ENCODE measurements at regions not wholly inside any gene's neighbourhood (a gene's known extent, or its start where the extent isn't known, plus 50 kb on each side); places are given as distances from the start of the nearest gene placed in this dataset.

DNA sequence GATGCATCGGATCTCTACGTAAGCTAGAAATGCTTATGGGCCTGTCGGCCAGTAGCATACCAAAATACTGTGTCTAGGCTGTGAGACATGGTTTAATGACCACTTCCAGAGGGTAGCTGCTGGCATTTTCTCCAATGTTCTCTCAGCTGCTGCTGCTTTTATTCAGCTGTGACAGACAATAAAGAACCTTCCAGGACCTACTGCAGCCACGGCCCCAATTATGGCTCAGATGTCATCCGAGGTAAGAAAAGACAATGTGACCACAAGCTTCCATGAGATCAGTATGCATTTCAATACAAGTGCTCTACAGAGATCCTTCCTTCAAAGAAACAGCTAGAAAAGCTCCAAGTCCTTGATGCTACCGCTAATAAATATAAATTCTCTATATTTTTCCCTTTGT is 256.2 kb downstream of the SDHAF3 start:
- no peak overlapping the region for H3K27ac ChIP-seq (replicated peaks)
- H3K4me1 ChIP-seq, result no peaks in the 10 kb centered on the region
- no peaks in the 10 kb centered on the region for H3K27me3 ChIP-seq (ENCODE audit: low read depth)
- H3K9me3 ChIP-seq (replicated peaks), result peaks cover 3% of the 10 kb centered on the region
- no peak for DNase-seq
- no peaks in the 10 kb centered on the region for H3K36me3 ChIP-seq
- no peak overlapping the region for H3K4me3 ChIP-seq
- intact Hi-C loops (cut with micrococcal nuclease), result no loop called here
- TF ChIP-seq, protein P1, sequence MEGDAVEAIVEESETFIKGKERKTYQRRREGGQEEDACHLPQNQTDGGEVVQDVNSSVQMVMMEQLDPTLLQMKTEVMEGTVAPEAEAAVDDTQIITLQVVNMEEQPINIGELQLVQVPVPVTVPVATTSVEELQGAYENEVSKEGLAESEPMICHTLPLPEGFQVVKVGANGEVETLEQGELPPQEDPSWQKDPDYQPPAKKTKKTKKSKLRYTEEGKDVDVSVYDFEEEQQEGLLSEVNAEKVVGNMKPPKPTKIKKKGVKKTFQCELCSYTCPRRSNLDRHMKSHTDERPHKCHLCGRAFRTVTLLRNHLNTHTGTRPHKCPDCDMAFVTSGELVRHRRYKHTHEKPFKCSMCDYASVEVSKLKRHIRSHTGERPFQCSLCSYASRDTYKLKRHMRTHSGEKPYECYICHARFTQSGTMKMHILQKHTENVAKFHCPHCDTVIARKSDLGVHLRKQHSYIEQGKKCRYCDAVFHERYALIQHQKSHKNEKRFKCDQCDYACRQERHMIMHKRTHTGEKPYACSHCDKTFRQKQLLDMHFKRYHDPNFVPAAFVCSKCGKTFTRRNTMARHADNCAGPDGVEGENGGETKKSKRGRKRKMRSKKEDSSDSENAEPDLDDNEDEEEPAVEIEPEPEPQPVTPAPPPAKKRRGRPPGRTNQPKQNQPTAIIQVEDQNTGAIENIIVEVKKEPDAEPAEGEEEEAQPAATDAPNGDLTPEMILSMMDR (IDR thresholded peaks at IDR 0.05; ENCODE audit: borderline replicate concordance), result no peak

DNA sequence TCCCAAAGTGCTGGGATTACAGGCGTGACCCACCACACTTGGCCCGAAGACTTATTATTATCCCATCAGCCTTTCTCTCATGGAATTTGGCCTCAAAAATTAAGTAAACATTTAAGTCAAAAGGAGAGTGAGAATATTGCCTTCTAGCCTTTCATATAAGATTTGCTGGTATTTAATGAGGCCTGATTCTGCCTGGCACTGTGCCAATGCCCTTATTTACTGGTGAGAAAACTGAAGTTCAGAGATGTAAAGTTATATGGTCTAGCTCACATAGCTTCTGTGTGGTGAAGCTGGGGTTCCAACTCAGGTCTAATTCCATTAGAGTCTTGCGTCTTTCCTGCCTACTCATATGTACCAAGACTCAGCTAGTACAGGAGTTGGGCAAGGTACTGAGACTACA is 260.2 kb downstream of the SDHAF3 start:
- TF ChIP-seq, protein P1 (IDR thresholded peaks at IDR 0.05; ENCODE audit: borderline replicate concordance), result no peak
- no peaks in the 10 kb centered on the region for H3K9me3 ChIP-seq (replicated peaks)
- no peaks in the 10 kb centered on the region for H3K4me1 ChIP-seq
- no peak overlapping the region for H3K27ac ChIP-seq (replicated peaks)
- DNase-seq, result no peak
- no peaks in the 10 kb centered on the region for H3K27me3 ChIP-seq (ENCODE audit: low read depth)
- intact Hi-C loops (cut with micrococcal nuclease), result no loop called here
- H3K36me3 ChIP-seq, result no peaks in the 10 kb centered on the region
- no peak overlapping the region for H3K4me3 ChIP-seq

DNA sequence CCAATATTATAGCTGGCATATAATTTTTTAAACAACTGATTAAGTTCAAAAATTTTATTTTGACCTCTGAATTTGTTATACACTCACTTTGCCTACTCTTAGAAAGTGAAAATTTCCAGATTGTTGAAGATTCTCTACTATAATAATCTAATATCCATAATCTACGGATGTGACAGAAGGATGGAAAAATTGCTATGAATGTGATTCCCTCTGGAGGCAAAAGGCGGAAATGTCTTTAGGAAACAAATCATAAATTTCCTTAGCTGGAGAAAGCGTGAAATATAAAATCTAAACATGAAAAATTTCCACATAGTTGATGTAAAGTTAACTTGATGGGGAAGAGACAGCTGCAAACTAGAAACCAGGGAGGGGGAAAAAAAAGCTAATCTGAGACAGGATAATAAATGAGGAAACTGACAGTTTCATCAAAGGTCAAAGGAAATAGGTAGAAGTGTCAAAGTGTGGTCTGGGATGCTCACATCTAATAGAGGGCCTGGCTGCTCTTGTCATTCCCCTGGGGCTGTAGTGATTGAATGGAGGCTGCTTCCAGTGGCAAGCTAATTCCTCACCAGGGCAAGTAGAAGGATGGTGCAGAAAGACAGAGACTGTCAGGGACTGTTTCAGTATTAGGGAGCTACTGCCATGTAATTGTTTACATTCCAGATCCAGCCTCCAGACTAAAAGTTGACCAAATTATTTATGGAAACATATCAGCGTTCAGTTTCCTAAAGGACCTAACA is 264.5 kb downstream of the SDHAF3 start:
- no peak for DNase-seq
- intact Hi-C loops (cut with micrococcal nuclease), result no loop called here
- TF ChIP-seq, protein P1 (IDR thresholded peaks at IDR 0.05; ENCODE audit: borderline replicate concordance), result no peak

DNA sequence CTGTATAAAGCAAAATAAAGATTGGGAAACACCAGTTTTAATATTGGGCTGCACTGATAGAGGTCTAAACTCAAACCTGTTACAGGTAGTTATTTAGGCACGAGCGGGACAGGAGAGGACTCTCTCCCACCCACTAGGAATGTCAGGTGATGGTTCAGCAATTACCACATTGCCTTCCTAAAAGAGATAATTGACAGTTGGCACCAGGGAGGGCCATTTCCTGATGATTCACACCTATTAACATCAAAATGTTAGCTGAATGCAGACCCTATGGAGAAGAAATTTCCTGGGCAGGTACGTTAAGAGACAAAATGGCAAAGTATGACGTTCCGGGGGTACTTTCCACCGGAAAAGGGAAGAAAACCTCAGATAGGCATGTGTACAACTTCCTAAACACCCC is 272.6 kb downstream of the SDHAF3 start:
- Histone ChIP-seq H3K4me3 (no peak overlapping the region), H3K4me1 (no peaks in the 10 kb centered on the region), H3K27me3 (ENCODE audit: low read depth) (peaks cover 3% of the 10 kb centered on the region), H3K9me3 (replicated peaks) (no peaks in the 10 kb centered on the region), H3K36me3 (no peaks in the 10 kb centered on the region), H3K27ac (replicated peaks) (no peak overlapping the region)
- DNase-seq, result no peak
- TF ChIP-seq, protein P1 (IDR thresholded peaks at IDR 0.05; ENCODE audit: borderline replicate concordance), result no peak
- intact Hi-C loops (cut with micrococcal nuclease), result no loop called here

More for the DNA sequence above, 264.5 kb downstream of the SDHAF3 start:
- H3K4me3 ChIP-seq, result no peak overlapping the region
- H3K36me3 ChIP-seq, result no peaks in the 10 kb centered on the region
- H3K4me1 ChIP-seq, result no peaks in the 10 kb centered on the region
- no peaks in the 10 kb centered on the region for H3K27me3 ChIP-seq (ENCODE audit: low read depth)
- no peaks in the 10 kb centered on the region for H3K9me3 ChIP-seq (replicated peaks)
- no peak overlapping the region for H3K27ac ChIP-seq (replicated peaks)

DNA sequence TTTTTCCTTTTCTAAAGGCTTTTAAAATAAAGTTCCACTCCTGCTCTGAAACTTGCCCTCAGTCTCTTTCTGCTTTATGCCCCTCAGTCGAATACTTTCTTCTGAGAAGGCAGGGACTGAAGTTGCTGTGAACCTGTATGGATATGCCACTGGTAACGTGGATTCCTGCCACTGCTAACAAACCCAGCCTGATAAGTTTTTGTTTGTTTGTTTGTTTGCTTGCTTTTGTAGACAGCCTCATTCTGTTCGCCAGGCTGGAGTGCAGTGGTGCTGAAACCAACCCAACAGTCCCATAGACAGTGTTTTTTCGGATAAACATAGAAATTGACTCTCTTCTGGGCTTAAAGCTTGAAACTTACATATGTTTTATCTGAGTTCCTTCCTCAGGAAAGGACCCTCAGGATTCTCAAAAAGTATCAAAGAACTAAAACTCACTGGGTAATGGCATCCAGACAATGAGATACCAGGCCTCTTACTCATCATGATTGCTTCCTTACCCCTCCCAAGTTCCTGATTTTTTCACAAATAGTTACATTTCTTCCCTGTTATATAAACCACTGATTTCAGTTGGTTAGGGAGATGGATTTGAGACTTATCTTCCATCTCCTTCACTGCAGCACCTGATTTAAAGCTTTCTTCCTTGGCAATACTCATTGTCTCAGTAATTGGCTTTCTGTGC is 273.6 kb downstream of the SDHAF3 start:
- no peaks in the 10 kb centered on the region for H3K36me3 ChIP-seq
- H3K4me3 ChIP-seq, result no peak overlapping the region
- no peaks in the 10 kb centered on the region for H3K9me3 ChIP-seq (replicated peaks)
- H3K4me1 ChIP-seq, result no peaks in the 10 kb centered on the region
- H3K27me3 ChIP-seq (ENCODE audit: low read depth), result peaks cover 3% of the 10 kb centered on the region
- TF ChIP-seq, protein P1 (IDR thresholded peaks at IDR 0.05; ENCODE audit: borderline replicate concordance), result no peak
- DNase-seq, result no peak
- H3K27ac ChIP-seq (replicated peaks), result no peak overlapping the region
- intact Hi-C loops (cut with micrococcal nuclease), result no loop called here
